Neural cell (in vitro differentiated cells): ENCODE measurements at regions not wholly inside any gene's neighbourhood (a gene's known extent, or its start where the extent isn't known, plus 50 kb on each side); places are given as distances from the start of the nearest gene placed in this dataset.

Experiments used
- H2AFZ ChIP-seq: fragments of 200-600, 300-800 bp; sonication (generic), shearing (Covaris generic); 2 replicates; pipeline ENCODE4 v1.6.0; 2014; ENCODE audit warnings: low read depth, mild to moderate bottlenecking, antibody characterized with exemption, low read length, moderate library complexity
- H3F3A ChIP-seq: fragments of 200-600 bp; shearing (Covaris generic); 2 replicates; pipeline ENCODE4 v1.6.1; 2016; ENCODE audit warnings: mild to moderate bottlenecking, moderate library complexity, mixed read lengths, antibody characterized with exemption, low read length; ENCODE audit not compliant: insufficient read depth, poor library complexity, severe bottlenecking
- H3K27ac ChIP-seq: fragments of 200-600, 300-800 bp; sonication (generic), shearing (Covaris generic); 2 replicates; pipeline ENCODE4 v1.5.1; 2014; ENCODE audit warnings: mild to moderate bottlenecking, low read length, moderate library complexity
- H3K27me3 ChIP-seq: fragments of 300-800, 200-600 bp; sonication (generic), shearing (Covaris generic); 2 replicates; pipeline ENCODE4 v1.6.0; 2014; ENCODE audit warnings: mild to moderate bottlenecking, low read depth, low read length, moderate library complexity; ENCODE audit not compliant: insufficient read depth
- H3K36me3 ChIP-seq: fragments of 300-800, 200-600 bp; sonication (generic), shearing (Covaris generic); 2 replicates; pipeline ENCODE4 v1.5.1; 2014; ENCODE audit warnings: mild to moderate bottlenecking, antibody characterized with exemption, low read length, moderate library complexity; ENCODE audit not compliant: insufficient read depth
- H3K4me2 ChIP-seq: fragments of 300-800, 200-600 bp; sonication (generic), shearing (Covaris generic); 2 replicates; pipeline ENCODE4 v1.6.0; 2014; ENCODE audit warnings: mild to moderate bottlenecking, low read length
- H3K4me3 ChIP-seq: fragments of 300-800, 200-600 bp; sonication (generic), shearing (Covaris generic); 2 replicates; pipeline ENCODE4 v1.5.1; 2014; ENCODE audit warnings: mild to moderate bottlenecking, low read length, moderate library complexity
- H3K79me2 ChIP-seq: fragments of 200-600 bp; shearing (Covaris generic); replicated peaks from 2 replicates; pipeline ENCODE4 v1.6.0; 2014; ENCODE audit warnings: mild to moderate bottlenecking, low read length, moderate library complexity; ENCODE audit not compliant: insufficient read depth
- H3K9ac ChIP-seq: fragments of 300-800, 200-600 bp; sonication (generic), shearing (Covaris generic); 2 replicates; pipeline ENCODE4 v1.6.1; 2016; ENCODE audit warnings: mild to moderate bottlenecking, low read length, mixed read lengths
- H3K9me2 ChIP-seq: fragments of 200-600 bp; shearing (Covaris generic); 2 replicates; pipeline ENCODE4 v1.6.1; 2016; ENCODE audit warnings: mild to moderate bottlenecking, low read length, mixed read lengths; ENCODE audit not compliant: insufficient read depth
- H3K9me3 ChIP-seq: fragments of 200-600, 300-800 bp; sonication (generic), shearing (Covaris generic); 2 replicates; pipeline ENCODE4 v1.6.1; 2016; ENCODE audit warnings: mild to moderate bottlenecking, mixed run types, low read length, moderate library complexity, mixed read lengths
- H4K20me1 ChIP-seq: fragments of 200-600 bp; shearing (Covaris generic); 2 replicates; pipeline ENCODE4 v1.6.1; 2016; ENCODE audit warnings: mild to moderate bottlenecking, mixed run types; ENCODE audit not compliant: insufficient read depth
- EP300 ChIP-seq: fragments of 450-650 bp; conservative IDR thresholded peaks from 2 replicates; pipeline ENCODE4 v1.6.1; 2014; ENCODE audit warnings: antibody characterized with exemption, mild to moderate bottlenecking, moderate library complexity; ENCODE audit not compliant: poor library complexity, severe bottlenecking
- EZH2 ChIP-seq: fragments of 200-600, 300-800 bp; shearing (Covaris generic), sonication (generic); IDR thresholded peaks from 2 replicates; pipeline ENCODE4 v1.6.1; 2014; ENCODE audit warnings: antibody characterized with exemption, low read length, borderline replicate concordance, mild to moderate bottlenecking; ENCODE audit not compliant: insufficient read depth, poor library complexity, severe bottlenecking
- MXI1 ChIP-seq: fragments of 450-650 bp; conservative IDR thresholded peaks from 2 replicates; pipeline ENCODE4 v1.6.1; 2014; ENCODE audit warnings: antibody characterized with exemption, mild to moderate bottlenecking; ENCODE audit not compliant: poor library complexity, severe bottlenecking
- POLR2AphosphoS5 ChIP-seq: IDR thresholded peaks from 2 replicates; pipeline ENCODE4 v1.6.1; 2012
- REST ChIP-seq: IDR thresholded peaks from 2 replicates; pipeline ENCODE4 v1.6.1; 2012; ENCODE audit warnings: borderline replicate concordance
- SMC3 ChIP-seq: fragments of 450-650 bp; conservative IDR thresholded peaks from 2 replicates; pipeline ENCODE4 v1.6.1; 2014; ENCODE audit warnings: antibody characterized with exemption, mild to moderate bottlenecking, moderate library complexity; ENCODE audit not compliant: poor library complexity
- TF ChIP-seq, protein P1 (sequence below): fragments of 450-650 bp; IDR thresholded peaks from 2 replicates; pipeline ENCODE4 v1.5.1; 2014; ENCODE audit warnings: antibody characterized with exemption, mild to moderate bottlenecking, moderate library complexity; ENCODE audit not compliant: poor library complexity, severe bottlenecking

- Histone ChIP-seq H2AFZ (no peak overlapping the region), H3K36me3 (no peaks in the 10 kb centered on the region), H3K4me3 (no peak overlapping the region), H3K9me2 (no peaks in the 10 kb centered on the region), H3F3A (no peaks in the 10 kb centered on the region), H4K20me1 (no peaks in the 10 kb centered on the region), H3K27me3 (no peaks in the 10 kb centered on the region), H3K79me2 (no peaks in the 10 kb centered on the region), H3K27ac (no peak overlapping the region), H3K9me3 (no peaks in the 10 kb centered on the region), H3K4me2 (no peak overlapping the region), H3K9ac (no peak overlapping the region)
- TF ChIP-seq SMC3, result no peak
- TF ChIP-seq EP300, result no peak
- TF ChIP-seq, protein P1, sequence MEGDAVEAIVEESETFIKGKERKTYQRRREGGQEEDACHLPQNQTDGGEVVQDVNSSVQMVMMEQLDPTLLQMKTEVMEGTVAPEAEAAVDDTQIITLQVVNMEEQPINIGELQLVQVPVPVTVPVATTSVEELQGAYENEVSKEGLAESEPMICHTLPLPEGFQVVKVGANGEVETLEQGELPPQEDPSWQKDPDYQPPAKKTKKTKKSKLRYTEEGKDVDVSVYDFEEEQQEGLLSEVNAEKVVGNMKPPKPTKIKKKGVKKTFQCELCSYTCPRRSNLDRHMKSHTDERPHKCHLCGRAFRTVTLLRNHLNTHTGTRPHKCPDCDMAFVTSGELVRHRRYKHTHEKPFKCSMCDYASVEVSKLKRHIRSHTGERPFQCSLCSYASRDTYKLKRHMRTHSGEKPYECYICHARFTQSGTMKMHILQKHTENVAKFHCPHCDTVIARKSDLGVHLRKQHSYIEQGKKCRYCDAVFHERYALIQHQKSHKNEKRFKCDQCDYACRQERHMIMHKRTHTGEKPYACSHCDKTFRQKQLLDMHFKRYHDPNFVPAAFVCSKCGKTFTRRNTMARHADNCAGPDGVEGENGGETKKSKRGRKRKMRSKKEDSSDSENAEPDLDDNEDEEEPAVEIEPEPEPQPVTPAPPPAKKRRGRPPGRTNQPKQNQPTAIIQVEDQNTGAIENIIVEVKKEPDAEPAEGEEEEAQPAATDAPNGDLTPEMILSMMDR, result no peak
- TF ChIP-seq POLR2AphosphoS5, result no peak
- no peak for TF ChIP-seq EZH2
- TF ChIP-seq REST, result no peak
Measured at GRCh38 chr1:96048572-96049212, 672.9 kb upstream of the PTBP2 start.

- no peak overlapping the region for H3K27ac ChIP-seq
- H3K4me3 ChIP-seq, result no peak overlapping the region
- H3K36me3 ChIP-seq, result no peaks in the 10 kb centered on the region
- TF ChIP-seq EZH2 (no peak), REST (no peak), SMC3 (no peak), POLR2AphosphoS5 (no peak), EP300 (no peak), MXI1 (no peak)
- TF ChIP-seq, protein P1, result no peak
- no peaks in the 10 kb centered on the region for H3K27me3 ChIP-seq
- no peaks in the 10 kb centered on the region for H4K20me1 ChIP-seq
- H3K9ac ChIP-seq, result no peak overlapping the region
- no peaks in the 10 kb centered on the region for H3K9me2 ChIP-seq
- H3K9me3 ChIP-seq, result no peaks in the 10 kb centered on the region
- no peak overlapping the region for H3K4me2 ChIP-seq
- H2AFZ ChIP-seq, result no peak overlapping the region
- no peaks in the 10 kb centered on the region for H3F3A ChIP-seq
- no peaks in the 10 kb centered on the region for H3K79me2 ChIP-seq
Measured at GRCh38 chr1:96049759-96050409, 671.7 kb upstream of the PTBP2 start.
